HEK293 (cell line): ENCODE measurements at regions not wholly inside any gene's neighbourhood (a gene's known extent, or its start where the extent isn't known, plus 50 kb on each side); places are given as distances from the start of the nearest gene placed in this dataset.

Experiments
- CTCF ChIA-PET: fragments of 350-600 bp; formaldehyde crosslinking; extraction: SDS; loops from one replicate; lab custom pipeline; 2021; ENCODE audit warnings: antibody characterized with exemption; lab: Yijun Ruan, JAX
- POLR2A ChIA-PET: fragments of 300-600 bp; formaldehyde crosslinking; extraction: SDS; loops from one replicate; lab custom pipeline; 2020; ENCODE audit warnings: antibody characterized with exemption, inconsistent platforms; lab: Yijun Ruan, JAX
- H3K27ac ChIP-seq: fragments of 200-500 bp; sonication (Bioruptor generic); 2 replicates; pipeline ENCODE4 v1.5.1; 2014; ENCODE audit warnings: low read depth, low read length, control low read depth, inconsistent platforms; ENCODE audit errors: extremely low read depth
- H3K36me3 ChIP-seq, 2 experiments: fragments of 200-500 bp in 1 of 2; sonication (Bioruptor generic) in 1 of 2; 1 replicate in 1 of 2; 2 replicates in 1 of 2; pipeline ENCODE4 v1.5.1; 2014 to 2017; ENCODE audit warnings: inconsistent platforms in 2 of 2, low read length in 2 of 2; ENCODE audit not compliant: control insufficient read depth in 2 of 2, insufficient read depth in 1 of 2
- H3K4me1 ChIP-seq: fragments of 200-500 bp; sonication (Bioruptor generic); 2 replicates; pipeline ENCODE4 v1.5.1; 2014; ENCODE audit warnings: mild to moderate bottlenecking, low read length, inconsistent platforms; ENCODE audit not compliant: control insufficient read depth, insufficient read depth
- H3K4me3 ChIP-seq: 2 replicates; pipeline ENCODE4 v1.5.1; 2011; ENCODE audit warnings: low read depth, mild to moderate bottlenecking, control low read depth, low read length, moderate library complexity
- H3K9me3 ChIP-seq: fragments of 200-500 bp; sonication (Bioruptor generic); 2 replicates; pipeline ENCODE4 v1.5.1; 2014; ENCODE audit warnings: low read depth, low read length, inconsistent platforms; ENCODE audit not compliant: control insufficient read depth, insufficient read depth
- FEZF1 ChIP-seq: fragments of 450-650 bp; formaldehyde crosslinking; IDR thresholded peaks from 2 replicates; pipeline ENCODE4 v1.5.1; 2016; ENCODE audit warnings: missing biosample characterization, missing genetic modification characterization
- PRDM4 ChIP-seq: fragments of 450-650 bp; formaldehyde crosslinking; IDR thresholded peaks from 2 replicates; pipeline ENCODE4 v1.5.1; 2017; ENCODE audit warnings: missing biosample characterization, missing genetic modification characterization
- TCF7L2 ChIP-seq: IDR thresholded peaks from 2 replicates; pipeline ENCODE4 v1.6.1; 2011; ENCODE audit warnings: low read depth, mild to moderate bottlenecking, inconsistent platforms, low read length, moderate library complexity, borderline replicate concordance
- TRIM28 ChIP-seq: IDR thresholded peaks from 2 replicates; pipeline ENCODE4 v1.6.1; 2011; ENCODE audit warnings: low read length, control low read depth, borderline replicate concordance
- ZBTB10 ChIP-seq: fragments of 450-650 bp; formaldehyde crosslinking; IDR thresholded peaks from 2 replicates; pipeline ENCODE4 v1.5.1; 2016; ENCODE audit warnings: missing biosample characterization, missing genetic modification characterization
- ZBTB8A ChIP-seq: fragments of 450-650 bp; formaldehyde crosslinking; IDR thresholded peaks from 2 replicates; pipeline ENCODE4 v1.5.1; 2016; ENCODE audit warnings: missing biosample characterization, missing genetic modification characterization
- ZNF114 ChIP-seq: fragments of 450-650 bp; formaldehyde crosslinking; IDR thresholded peaks from 2 replicates; pipeline ENCODE4 v1.5.0; 2017; ENCODE audit warnings: missing biosample characterization, missing genetic modification characterization
- ZNF155 ChIP-seq: fragments of 450-650 bp; formaldehyde crosslinking; IDR thresholded peaks from 2 replicates; pipeline ENCODE4 v1.5.1; 2016; ENCODE audit warnings: missing biosample characterization, missing genetic modification characterization
- ZNF184 ChIP-seq: fragments of 450-650 bp; IDR thresholded peaks from 2 replicates; pipeline ENCODE4 v1.5.1; 2018; ENCODE audit warnings: missing biosample characterization, mild to moderate bottlenecking, missing genetic modification characterization
- ZNF26 ChIP-seq: fragments of 450-650 bp; formaldehyde crosslinking; IDR thresholded peaks from 2 replicates; pipeline ENCODE4 v1.5.1; 2016; ENCODE audit warnings: missing biosample characterization, missing genetic modification characterization
- ZNF335 ChIP-seq: fragments of 450-650 bp; formaldehyde crosslinking; conservative IDR thresholded peaks from 2 replicates; pipeline ENCODE4 v1.5.1; 2016; ENCODE audit warnings: missing biosample characterization, missing genetic modification characterization
- ZNF37A ChIP-seq: fragments of 450-650 bp; IDR thresholded peaks from 2 replicates; pipeline ENCODE4 v1.5.1; 2018; ENCODE audit warnings: missing biosample characterization, missing genetic modification characterization
- ZNF394 ChIP-seq: fragments of 450-650 bp; formaldehyde crosslinking; IDR thresholded peaks from 2 replicates; pipeline ENCODE4 v1.5.1; 2016; ENCODE audit warnings: missing biosample characterization, missing genetic modification characterization, mild to moderate bottlenecking, moderate library complexity, borderline replicate concordance
- ZNF529 ChIP-seq: fragments of 450-650 bp; formaldehyde crosslinking; IDR thresholded peaks from 2 replicates; pipeline ENCODE4 v1.5.1; 2017; ENCODE audit warnings: missing genetic modification characterization, missing biosample characterization; ENCODE audit not compliant: insufficient replicate concordance
- ZNF660 ChIP-seq: fragments of 450-650 bp; IDR thresholded peaks from 2 replicates; pipeline ENCODE4 v1.5.1; 2018; ENCODE audit warnings: missing biosample characterization, mild to moderate bottlenecking, missing genetic modification characterization
- ZNF837 ChIP-seq: fragments of 450-650 bp; formaldehyde crosslinking; IDR thresholded peaks from 2 replicates; pipeline ENCODE4 v1.5.1; 2016; ENCODE audit warnings: missing biosample characterization, missing genetic modification characterization
- TF ChIP-seq, protein P1 (sequence below): fragments of 450-650 bp; formaldehyde crosslinking; IDR thresholded peaks from 2 replicates; pipeline ENCODE4 v1.5.1; 2016; ENCODE audit warnings: missing biosample characterization, missing genetic modification characterization
- TF ChIP-seq, protein P2 (sequence below): fragments of 450-650 bp; formaldehyde crosslinking; conservative IDR thresholded peaks from 2 replicates; pipeline ENCODE4 v1.5.1; 2016; ENCODE audit warnings: low read depth, missing biosample characterization, missing genetic modification characterization
- TF ChIP-seq, protein P3 (sequence below): fragments of 450-650 bp; formaldehyde crosslinking; IDR thresholded peaks from 2 replicates; pipeline ENCODE4 v1.5.1; 2016; ENCODE audit warnings: missing biosample characterization, missing genetic modification characterization
- TF ChIP-seq, protein P4 (sequence below): fragments of 450-650 bp; formaldehyde crosslinking; IDR thresholded peaks from 2 replicates; pipeline ENCODE4 v1.5.1; 2016; ENCODE audit warnings: missing biosample characterization, missing genetic modification characterization

DNA sequence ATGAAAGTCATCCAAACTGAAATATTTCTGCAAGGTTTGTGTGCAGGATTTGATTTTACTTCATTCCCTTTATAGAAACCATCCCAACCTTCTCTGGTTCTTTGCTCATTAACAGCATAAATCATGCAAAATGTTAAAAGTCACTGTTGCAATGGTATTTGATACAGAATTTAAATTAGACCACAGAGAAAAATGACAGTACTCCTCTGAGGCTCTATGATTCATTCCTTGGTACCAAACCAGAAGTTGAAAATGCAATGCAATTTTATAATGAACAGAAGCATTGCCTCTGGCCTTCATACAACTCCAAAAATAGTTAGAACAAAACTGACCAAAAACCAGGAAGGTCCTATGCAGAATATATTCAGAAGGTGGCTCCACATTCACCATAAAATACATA is 607.1 kb downstream of the TLE1 start:
- no peak overlapping the region for H3K27ac ChIP-seq
- no peak overlapping the region for H3K4me3 ChIP-seq
- H3K9me3 ChIP-seq = no peaks in the 10 kb centered on the region
- ChIA-PET CTCF (no interaction called here), POLR2A (no interaction called here)
- no peak for TF ChIP-seq ZNF660 (tag by site-specific recombination)
- no peak for TF ChIP-seq TRIM28
- TF ChIP-seq, protein P1, sequence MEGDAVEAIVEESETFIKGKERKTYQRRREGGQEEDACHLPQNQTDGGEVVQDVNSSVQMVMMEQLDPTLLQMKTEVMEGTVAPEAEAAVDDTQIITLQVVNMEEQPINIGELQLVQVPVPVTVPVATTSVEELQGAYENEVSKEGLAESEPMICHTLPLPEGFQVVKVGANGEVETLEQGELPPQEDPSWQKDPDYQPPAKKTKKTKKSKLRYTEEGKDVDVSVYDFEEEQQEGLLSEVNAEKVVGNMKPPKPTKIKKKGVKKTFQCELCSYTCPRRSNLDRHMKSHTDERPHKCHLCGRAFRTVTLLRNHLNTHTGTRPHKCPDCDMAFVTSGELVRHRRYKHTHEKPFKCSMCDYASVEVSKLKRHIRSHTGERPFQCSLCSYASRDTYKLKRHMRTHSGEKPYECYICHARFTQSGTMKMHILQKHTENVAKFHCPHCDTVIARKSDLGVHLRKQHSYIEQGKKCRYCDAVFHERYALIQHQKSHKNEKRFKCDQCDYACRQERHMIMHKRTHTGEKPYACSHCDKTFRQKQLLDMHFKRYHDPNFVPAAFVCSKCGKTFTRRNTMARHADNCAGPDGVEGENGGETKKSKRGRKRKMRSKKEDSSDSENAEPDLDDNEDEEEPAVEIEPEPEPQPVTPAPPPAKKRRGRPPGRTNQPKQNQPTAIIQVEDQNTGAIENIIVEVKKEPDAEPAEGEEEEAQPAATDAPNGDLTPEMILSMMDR (tag by site-specific recombination) = no peak
- TF ChIP-seq ZNF529 = no peak
- TF ChIP-seq ZNF394 (tag by site-specific recombination) = no peak
- H3K36me3 ChIP-seq = no peaks in the 10 kb centered on the region
- no peaks in the 10 kb centered on the region; the same call in 1 of the 2 replicates for H3K4me1 ChIP-seq

GRCh38 chr9:81080900-81081299 is 608.4 kb downstream of the TLE1 start:
- H3K36me3 ChIP-seq = no peaks in the 10 kb centered on the region
- H3K4me3 ChIP-seq = no peak overlapping the region
- no peak overlapping the region for H3K27ac ChIP-seq
- ChIA-PET POLR2A (no interaction called here), CTCF (interaction anchor here (0.6 to 1.2 kb wide), 3 partner anchors 11 to 37 kb away, joined by 3 to 5 read pairs (median 4); no protein-coding TSS in a partner anchor)
- H3K9me3 ChIP-seq = no peaks in the 10 kb centered on the region
- H3K4me1 ChIP-seq = no peaks in the 10 kb centered on the region; the same call in 1 of the 2 replicates
- TF ChIP-seq ZNF184 (tag by site-specific recombination) (no peak), ZNF155 (no peak), ZNF114 (tag by site-specific recombination) (no peak), ZNF837 (no peak), ZBTB10 (tag by site-specific recombination) (no peak), ZNF37A (tag by site-specific recombination) (no peak), TCF7L2 (no peak), FEZF1 (tag by site-specific recombination) (no peak), ZNF26 (tag by site-specific recombination) (no peak), PRDM4 (tag by site-specific recombination) (no peak), ZBTB8A (tag by site-specific recombination) (no peak), ZNF335 (tag by site-specific recombination) (no peak)
- TF ChIP-seq, protein P2, sequence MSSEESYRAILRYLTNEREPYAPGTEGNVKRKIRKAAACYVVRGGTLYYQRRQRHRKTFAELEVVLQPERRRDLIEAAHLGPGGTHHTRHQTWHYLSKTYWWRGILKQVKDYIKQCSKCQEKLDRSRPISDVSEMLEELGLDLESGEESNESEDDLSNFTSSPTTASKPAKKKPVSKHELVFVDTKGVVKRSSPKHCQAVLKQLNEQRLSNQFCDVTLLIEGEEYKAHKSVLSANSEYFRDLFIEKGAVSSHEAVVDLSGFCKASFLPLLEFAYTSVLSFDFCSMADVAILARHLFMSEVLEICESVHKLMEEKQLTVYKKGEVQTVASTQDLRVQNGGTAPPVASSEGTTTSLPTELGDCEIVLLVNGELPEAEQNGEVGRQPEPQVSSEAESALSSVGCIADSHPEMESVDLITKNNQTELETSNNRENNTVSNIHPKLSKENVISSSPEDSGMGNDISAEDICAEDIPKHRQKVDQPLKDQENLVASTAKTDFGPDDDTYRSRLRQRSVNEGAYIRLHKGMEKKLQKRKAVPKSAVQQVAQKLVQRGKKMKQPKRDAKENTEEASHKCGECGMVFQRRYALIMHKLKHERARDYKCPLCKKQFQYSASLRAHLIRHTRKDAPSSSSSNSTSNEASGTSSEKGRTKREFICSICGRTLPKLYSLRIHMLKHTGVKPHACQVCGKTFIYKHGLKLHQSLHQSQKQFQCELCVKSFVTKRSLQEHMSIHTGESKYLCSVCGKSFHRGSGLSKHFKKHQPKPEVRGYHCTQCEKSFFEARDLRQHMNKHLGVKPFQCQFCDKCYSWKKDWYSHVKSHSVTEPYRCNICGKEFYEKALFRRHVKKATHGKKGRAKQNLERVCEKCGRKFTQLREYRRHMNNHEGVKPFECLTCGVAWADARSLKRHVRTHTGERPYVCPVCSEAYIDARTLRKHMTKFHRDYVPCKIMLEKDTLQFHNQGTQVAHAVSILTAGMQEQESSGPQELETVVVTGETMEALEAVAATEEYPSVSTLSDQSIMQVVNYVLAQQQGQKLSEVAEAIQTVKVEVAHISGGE (tag by site-specific recombination) = no peak
- TF ChIP-seq, protein P3, sequence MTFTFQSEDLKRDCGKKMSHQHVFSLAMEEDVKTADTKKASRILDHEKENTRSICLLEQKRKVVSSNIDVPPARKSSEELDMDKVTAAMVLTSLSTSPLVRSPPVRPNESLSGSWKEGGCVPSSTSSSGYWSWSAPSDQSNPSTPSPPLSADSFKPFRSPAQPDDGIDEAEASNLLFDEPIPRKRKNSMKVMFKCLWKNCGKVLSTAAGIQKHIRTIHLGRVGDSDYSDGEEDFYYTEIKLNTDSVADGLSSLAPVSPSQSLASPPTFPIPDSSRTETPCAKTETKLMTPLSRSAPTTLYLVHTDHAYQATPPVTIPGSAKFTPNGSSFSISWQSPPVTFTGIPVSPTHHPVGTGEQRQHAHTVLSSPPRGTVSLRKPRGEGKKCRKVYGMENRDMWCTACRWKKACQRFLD (tag by site-specific recombination) = no peak
- TF ChIP-seq, protein P4, sequence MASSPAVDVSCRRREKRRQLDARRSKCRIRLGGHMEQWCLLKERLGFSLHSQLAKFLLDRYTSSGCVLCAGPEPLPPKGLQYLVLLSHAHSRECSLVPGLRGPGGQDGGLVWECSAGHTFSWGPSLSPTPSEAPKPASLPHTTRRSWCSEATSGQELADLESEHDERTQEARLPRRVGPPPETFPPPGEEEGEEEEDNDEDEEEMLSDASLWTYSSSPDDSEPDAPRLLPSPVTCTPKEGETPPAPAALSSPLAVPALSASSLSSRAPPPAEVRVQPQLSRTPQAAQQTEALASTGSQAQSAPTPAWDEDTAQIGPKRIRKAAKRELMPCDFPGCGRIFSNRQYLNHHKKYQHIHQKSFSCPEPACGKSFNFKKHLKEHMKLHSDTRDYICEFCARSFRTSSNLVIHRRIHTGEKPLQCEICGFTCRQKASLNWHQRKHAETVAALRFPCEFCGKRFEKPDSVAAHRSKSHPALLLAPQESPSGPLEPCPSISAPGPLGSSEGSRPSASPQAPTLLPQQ (tag by site-specific recombination) = no peak
